ENCODE measurements at regions not wholly inside any gene's neighbourhood (a gene's known extent, or its start where the extent isn't known, plus 50 kb on each side); places are given as distances from the start of the nearest gene placed in this dataset.
"Not testable (repeated sequence)": the region's sequence is repeated elsewhere in the genome, so short reads cannot be mapped to it uniquely, and the experiment has no call there.

DNA sequence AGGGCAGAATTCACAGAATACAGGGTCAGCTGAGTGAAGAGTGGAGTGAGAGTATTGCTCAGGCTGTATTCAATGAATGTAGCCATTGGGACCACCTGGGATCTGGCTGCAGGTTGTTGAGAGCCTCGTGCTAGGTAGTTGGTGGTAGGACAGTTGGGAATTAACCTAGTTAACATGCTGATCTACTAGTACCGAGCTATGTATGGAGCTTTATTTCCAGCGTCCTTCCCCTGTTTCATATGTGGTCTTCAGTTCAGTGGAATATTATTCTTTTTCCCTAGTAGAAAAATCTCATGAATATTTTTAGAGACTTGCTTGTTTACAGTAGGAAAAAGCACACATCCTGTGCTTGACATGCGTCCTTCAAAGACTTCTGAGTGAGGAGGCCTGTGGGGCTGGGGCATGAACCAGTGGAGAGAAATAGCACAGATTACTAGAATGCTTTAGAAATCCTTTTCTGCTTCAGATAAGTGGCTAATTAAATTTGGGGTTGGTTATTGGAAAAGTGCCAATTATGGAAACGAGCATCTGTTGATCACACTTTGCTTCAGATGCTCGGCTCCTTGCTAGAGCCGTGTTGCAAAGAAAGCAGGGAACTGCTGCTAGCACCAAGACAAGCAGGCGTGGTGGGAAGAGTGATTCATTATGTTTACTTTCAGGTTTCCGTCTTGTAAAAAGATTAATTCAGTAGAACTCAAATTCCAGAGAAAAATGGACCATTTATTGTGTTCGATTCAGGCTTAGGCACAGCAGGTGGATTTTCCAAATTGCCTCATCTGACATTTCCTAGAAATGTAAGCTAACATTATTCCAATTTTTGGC is 53.6 kb downstream of the ARF6 start:
- peak; percentile 58 for DNase-seq

DNA sequence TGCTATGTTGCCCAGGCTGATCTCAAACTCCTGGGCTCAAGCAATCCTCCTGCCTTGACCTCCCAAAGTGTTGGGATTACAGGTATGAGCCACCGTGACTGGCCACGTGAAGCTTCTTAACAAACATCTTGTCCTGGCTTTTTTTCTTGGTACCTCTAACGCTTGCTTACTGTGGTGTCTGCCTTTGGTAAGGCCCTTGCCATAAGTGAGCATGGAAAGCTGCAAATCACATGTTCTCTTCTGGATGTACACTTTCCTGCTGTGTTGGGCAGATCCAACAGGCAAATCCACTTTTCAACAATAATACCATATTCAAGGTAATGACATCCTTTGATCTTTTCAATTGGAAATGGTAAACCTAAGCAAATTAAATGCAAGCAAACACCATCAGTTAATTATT is 54.6 kb downstream of the ARF6 start:
- no peak for DNase-seq

DNA sequence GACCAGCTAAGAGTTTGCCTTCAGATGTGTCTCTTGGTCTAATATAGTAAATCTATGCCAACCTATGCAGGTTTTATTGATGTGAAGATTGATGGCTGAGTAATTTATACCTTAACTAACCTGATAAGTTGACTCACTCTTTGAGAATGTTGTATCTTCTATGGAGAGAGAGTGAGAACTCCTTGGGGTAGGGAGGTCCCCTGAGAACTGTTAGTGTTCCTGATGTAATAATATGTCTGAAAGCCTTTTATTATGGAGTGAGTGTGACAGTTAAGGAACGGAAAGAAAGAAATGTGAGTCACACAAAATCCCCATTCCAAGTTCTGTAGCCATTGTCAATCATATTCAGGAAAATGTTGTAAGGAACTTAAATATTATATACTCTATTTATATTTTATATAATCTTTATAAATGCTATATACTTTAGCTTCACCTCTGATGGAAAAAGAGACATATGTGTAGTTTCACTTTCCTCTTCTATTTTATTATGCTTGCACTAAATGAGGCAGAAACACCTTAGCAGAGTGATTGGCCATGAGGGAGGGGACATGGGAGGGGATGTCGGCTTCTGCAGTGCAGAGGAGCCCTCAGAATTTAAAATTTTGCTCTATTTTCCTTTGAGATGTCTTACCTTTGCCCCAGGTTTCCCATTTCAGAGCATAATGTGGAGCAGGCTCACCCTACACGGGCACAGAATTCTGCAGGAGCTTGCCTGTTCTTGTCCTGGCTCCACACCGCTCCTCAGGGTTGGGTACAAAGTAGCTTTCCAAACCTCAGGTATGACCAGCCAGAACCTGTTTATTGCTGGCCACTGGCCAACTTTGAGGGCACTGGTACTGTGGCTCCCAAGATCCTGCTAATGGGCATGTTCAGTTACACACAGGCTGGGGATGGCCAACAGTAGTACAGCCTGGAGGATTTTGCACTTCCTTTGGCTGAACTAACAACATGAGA is 57.7 kb downstream of the ARF6 start:
- peak; percentile 14 for DNase-seq

DNA sequence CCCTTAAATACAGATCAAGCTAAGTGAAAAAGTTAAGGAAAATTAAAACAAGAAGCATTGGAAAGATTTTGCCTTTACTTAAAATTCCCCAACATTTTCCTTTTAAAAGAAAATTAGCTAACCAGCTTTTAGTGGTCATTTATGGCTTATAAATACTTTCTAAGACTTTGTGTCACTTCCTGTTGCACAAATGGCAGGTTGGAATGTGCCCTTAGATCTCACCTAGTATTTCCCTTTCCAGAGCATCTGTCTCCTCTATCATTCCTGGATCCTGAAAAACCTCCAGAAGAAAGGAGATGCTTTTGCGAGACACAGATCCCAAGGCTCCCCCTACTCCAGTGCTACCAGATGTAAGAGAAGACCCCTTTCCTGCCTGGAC is 58.3 kb downstream of the ARF6 start:
- DNase-seq: no peak

DNA sequence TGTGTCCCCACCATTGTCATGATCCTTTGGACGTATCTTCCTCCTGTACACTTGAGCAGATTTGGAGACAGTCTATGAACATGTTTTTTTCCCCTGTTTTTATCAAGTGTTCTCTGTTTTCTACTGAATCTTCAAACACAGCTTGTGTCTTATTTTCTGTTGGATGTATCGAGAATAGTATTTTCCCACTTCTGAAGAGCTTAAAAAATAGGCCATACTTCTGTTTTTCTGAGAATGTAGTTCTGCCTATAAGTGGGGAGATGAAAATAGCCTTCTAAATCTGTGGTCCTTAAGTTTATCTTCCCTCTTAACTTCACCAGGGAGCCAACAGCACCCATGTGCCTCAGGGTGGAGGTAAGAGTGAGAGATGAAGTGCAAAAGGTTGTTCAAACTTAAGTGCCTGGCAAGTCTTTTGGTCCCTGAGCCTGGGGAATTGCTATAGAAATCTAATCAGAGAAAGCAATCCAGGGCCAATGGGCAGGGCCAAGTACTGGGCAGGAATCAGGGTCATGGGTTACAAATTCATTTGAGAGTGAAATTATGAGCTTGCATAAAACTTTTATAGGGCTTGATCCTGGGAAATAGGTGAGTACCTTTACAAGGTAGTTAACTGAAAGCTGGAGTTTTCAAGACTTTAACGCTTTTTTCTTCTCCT is 58.9 kb downstream of the ARF6 start:
- no peak for DNase-seq

DNA sequence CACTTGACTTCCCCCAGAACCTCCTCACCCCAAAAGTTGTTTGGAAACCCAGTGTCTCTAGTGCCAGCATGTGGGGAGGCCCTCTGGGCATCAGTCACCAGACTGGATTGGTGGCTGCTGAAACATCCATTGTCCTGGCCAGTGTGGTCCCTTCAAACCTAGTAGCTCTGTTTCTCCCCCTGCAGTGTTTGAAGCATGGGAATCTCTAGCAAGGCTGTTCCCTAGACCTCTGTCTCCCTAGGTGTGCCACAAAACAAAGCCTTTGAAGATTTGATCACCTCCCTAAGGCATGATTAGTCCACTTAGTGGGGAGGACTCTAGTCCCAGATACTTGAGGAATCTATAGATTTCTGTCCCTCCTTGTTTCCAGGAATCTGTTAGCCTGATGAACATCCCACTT is 60.3 kb downstream of the ARF6 start:
- no peak for DNase-seq

DNA sequence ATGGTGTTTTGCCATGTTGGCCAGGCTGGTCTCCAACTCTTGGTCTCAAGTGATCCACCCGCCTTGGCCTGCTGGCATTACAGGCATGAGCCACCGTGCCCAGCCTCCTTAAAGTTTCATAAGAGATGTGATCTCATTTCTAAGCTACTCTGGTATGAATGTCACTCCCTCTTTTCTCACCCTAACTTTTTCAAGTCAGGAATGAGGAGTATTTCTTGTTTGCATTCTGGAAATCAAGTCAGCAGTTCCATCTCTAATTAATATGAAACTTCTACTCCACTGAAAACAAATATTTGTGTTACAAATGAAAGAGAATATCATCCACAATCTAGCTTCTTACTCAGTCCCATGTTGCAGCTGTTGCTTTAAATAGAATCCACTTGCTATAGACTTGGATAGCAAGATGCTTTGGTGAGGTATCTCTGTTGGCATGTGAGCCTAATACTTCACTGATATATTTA is 61.3 kb downstream of the ARF6 start:
- peak; percentile 82 for DNase-seq

DNA sequence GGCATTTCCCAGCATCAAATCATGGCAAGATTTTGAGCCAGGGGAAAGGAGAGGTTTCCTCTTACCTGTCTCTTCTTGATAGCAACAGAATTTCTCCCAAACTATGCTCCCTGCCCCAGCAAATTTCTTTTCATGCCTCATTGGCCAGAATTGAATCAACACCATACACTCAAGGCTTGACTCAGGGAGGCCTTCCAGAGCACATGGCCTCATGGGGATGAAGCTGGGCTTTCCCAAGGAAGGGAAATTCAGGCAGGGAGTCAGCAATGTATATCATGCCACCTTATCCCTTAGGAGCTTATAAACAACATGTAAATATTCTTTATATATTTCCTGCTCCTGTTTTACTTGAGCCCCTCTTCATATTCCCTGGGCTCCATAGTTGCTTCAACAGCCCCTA is 62.1 kb downstream of the ARF6 start:
- no peak for DNase-seq

DNA sequence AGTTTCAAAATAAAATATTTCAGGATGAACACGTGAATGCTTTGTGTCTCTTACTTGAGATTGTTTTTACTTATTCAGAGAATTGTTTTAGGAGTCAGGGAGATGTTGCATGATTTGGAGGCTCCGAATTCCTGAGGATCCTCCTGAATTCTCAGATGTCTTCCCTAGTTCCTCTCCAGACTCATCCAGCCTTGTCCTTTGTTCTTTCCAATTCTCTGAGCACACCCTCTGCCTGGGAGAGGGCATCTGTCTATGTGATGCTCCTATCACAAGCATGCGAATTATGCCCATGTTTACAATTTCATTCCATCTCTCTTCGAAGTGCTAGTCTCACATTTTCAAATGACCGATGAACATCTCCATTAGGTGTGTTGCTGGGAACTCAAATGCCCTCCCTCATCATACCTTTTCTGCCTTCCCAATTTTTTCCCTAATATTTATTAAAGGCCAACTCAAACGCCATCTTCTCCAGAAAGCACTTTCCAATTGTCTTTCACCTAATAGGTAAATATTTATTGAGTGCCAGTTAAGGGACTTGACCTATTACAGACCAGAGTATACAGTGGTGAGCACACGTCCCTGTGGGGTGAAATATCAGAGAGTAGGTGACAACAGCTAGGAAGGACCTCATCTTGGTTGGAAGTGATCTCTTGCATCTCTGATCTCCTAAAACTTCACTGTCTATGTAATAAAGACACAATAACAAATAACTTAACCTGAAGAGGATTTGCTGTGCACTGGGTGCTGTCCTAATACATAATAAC is 64.4 kb downstream of the ARF6 start:
- DNase-seq: peak; percentile 39

DNA sequence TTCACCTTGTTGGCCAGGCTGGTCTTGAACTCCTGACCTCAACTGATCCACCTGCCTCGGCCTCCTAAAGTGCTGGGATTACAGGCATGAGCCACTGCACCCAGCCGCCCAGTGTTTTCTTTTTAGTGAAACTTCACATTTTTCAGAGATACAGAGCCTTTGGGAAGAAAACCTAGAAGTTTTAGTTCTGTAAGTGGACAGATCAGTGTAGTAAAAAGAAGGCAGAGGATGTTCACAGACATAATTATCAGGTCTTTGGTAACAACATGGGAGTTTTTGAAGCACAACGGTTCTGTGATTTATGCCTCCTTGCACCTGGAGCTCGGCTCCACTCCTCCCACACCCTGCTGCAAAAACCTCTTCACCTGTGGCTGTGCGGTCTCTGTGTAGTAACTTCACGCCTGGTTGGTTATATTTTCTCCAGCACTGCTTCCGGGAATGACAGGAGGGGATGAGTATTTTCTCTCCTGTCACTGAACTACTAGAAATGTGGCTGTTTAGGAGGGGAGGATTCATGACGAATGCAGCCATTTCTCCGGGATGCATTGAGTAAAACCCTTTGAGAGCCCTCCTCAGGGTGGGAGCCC is 67.0 kb downstream of the ARF6 start:
- DNase-seq: no peak

DNA sequence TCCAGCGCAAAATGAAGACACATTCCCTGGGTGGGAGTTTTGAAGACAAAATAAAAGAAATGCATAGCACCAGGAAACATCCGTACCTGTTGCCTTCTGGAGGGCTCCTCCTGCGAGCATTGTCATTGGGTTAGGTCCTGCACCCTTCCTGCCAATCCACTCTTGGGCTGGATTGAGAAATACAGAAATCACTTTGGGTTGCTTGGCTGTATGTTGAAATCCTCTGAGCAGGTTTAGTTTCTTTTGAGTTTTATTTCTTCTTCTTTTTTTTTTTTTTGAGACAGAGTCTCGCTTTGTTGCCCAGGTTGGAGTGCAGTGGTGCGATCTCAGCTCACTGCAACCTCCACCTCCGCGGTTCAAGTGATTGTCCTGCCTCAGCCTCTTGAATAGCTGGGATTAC is 67.6 kb downstream of the ARF6 start:
- DNase-seq: no peak

DNA sequence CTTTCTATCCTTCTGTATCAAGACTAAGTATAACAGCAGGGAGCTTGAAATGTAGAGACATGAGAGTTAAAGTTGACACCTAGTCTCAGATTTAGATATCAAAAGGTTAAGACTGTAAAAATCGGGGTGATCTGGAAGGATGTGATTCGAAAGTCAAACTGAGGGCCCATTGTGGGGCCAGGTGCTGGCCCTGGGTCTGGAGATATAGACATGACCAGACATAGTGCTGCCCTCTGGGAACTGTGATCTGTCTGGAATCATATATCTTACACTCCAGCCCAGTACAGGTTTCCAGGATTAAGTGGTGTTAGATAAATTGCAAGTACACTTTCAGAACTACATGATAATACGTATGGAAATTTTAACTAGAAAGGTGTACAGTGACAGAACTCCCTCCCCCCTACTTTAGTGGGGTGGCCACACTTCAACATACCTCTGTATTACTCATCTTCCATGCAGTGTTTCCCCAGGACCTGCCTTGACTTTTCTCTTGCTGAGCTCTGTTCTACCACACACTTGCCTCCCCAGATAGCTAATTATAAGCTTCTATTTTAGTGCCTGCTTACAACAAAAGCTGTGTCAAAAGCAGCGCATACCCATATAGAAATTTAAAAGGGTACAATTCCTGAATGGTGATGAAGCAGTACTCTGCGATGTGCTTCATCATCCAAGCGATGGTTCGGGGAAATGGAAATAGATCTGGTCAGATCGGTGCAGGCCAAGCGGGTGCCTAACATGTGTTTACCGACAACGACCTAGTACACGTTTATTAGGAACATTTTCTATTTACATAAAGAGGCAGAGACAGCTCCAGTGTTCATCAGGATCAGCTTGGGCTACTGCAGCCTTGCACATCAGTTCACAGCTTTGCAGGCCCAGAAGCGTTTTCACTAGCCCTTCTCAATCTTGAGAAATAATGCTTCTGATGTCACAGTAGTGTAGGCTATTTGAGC is 68.7 kb downstream of the ARF6 start:
- no peak for DNase-seq

DNA sequence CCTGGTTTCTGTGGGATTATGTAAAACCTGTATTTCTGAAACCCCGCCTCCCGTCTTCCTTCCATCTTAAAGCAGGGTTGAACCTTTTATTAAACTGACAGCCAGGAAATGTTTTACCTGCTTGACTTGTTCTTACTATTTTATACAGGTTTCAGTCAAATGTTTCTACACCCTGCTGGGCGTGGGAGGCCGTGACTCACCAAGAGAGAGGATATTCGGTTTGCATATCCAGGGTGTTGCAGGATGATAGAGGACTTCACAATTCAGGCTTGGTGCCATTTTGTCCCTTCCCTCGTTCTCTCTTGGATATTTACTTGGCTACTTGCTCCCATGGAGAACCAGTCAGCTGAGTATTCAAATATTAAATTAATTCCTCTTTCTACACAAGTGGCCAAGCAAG is 69.7 kb downstream of the ARF6 start:
- no peak for DNase-seq

DNA sequence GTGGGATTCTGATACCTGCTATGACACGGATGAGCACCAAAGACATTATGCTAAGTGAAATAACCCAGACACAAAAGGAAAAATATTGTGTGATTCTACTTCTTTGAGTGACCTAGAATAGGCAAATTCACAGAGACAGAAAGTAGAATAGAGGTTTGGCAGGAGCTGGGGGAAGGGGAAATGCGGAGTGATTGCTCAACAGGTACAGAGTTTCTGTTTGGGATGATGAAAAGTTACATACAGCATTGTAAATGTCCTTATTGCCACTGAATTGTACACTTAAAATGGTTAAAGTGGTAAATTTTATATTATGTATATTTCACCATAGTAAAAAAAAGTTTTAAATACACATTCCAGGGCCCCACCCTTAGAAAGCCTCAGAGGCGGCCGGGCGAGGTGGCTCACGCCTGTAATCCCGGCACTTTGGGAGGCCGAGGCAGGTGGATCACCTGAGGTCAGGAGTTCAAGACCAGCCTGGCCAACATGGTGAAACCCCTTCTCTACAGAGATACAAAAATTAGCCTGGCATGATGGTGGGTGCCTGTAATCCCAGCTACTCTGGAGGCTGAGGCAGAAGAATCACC is 72.3 kb downstream of the ARF6 start:
- not testable (repeated sequence) for DNase-seq

DNA sequence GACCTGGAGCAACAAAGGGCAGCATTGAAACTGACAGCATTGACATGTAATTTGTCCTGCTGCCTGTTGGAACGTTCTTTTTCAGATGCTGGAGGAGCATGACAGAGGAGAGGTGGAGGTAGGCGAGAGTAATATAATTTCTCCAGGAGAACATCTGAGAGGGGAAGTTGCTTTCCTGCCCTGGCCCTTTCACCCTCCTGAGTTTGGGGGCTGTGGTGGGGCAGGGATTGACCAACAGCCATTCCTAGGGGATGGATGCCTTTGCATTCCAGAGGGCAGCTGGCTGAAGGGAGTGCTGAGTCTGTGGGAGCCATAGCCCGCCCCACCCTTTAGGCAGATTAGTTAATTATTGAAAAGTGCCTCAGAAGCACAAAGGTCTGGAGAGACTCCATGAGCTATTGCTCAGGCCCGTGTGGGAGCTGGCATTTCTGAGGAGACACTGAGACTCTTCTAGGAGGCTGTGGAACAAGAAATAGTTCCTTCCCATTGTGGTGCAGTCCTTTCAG is 73.5 kb downstream of the ARF6 start:
- DNase-seq: peak; percentile 45

DNA sequence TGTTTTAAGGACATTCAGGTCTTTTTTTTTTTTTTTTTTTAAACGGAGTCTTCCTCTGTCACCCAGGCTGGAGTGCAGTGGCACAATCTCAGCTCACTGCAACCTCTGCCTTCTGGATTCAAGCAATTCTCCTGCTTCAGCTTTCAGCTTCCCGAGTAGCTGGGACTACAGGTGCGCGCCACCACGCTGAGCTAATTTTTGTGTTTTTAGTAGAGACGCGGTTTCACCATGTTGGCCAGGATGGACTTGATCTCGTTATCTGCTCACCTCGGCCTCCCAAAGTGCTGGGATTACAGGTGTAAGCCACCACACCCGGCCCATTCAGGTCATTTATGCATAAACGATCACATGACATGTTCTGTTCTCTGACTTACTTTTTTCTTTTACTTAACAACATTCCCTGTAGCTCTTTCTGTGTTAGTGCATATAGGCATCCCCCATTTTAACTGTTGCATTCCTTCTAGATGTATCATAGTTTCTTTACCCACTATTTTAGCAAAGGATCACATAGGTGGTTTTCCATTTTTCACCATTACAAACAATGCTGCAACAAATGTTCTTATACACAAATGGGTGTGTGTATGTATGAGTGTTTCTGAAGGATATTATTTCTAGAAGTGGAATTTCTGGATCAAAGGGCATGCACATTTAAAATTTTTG is 74.2 kb downstream of the ARF6 start:
- DNase-seq: peak; percentile 21

DNA sequence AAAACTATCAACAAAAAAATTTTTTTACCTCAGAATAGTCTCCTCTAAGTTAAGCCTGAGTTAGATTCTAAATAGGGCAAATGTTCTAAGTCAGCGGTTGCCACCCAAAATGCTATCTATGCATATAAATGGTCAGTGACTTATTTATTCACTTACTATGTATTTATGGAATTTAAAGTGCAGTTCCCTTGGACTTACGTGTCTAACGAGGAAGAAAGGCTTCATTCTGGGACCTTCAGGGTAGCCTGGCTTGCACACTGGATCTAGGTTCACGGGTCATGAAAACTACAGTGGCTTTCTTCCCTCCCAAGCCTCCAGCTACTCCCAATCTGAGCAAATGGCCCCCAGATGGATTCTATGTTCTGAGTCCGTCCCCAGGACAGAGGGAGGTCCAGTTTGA is 77.1 kb downstream of the ARF6 start:
- DNase-seq: no peak

DNA sequence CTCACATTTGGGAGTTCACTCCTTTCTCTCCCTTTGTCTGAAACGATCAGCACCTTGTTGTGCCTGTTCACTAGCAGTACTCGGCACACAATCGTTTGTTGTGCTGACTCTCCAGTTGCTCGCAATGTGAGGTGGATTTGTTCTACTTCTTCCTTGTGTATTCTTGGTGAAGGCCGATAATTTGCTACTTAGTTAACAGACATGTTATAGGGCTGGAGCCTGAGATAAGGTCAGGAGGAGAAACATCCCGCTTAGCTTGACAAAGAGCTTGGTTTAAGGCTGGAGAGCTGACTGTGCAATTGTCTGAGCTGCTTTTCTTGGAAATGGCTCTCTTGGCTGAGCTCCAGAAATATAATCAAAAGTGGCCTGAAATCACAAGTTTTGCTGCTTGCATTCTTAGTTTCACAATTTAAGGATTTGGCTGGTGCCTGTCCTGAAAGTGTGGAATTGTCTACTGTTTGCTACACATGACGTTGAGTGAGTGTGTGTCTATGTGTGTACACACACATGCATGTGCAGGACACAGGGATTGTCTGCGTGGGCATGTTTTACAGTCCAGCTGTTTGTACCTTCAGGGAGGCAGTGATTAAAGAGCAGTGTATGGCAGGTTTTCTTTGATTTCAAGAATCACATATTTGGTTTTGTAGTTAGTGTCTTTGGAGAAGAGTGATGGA is 77.7 kb downstream of the ARF6 start:
- peak; percentile 55 for DNase-seq
